ENCODE measurements at regions not wholly inside any gene's neighbourhood (a gene's known extent, or its start where the extent isn't known, plus 50 kb on each side); places are given as distances from the start of the nearest gene placed in this dataset.
"Not testable (repeated sequence)": the region's sequence is repeated elsewhere in the genome, so short reads cannot be mapped to it uniquely, and the experiment has no call there.

- H3K27me3 ChIP-seq (ENCODE audit: control insufficient read depth in 1 of 2, insufficient read depth in 2 of 2, low read length in 2 of 2) = no peaks in the 10 kb centered on the region
- no peaks in the 10 kb centered on the region for H3K9me3 ChIP-seq (ENCODE audit: control insufficient read depth in 2 of 2, insufficient read depth in 1 of 2, low read depth in 1 of 2, low read length in 1 of 2)
These were observed 1362.8 kb downstream of the XPNPEP1 start for GRCh38 chr10:108560488-108560887.

GRCh38 chr10:108556186-108556585, 1367.1 kb downstream of the XPNPEP1 start:
- 66 to 80% methylated on average over 4 of the region's 4 CpGs for WGBS, 2 donors
- Histone ChIP-seq H3K4me1 (ENCODE audit: control insufficient read depth in 2 of 2, insufficient read depth in 2 of 2, low read length in 1 of 2) (no peaks in the 10 kb centered on the region), H3K4me3 (ENCODE audit: low read depth in 1 of 2, low read length in 2 of 2) (no peak overlapping the region), H3K36me3 (ENCODE audit: control insufficient read depth in 2 of 2, insufficient read depth in 2 of 2, low read length in 1 of 2) (no peaks in the 10 kb centered on the region), H3K27ac (ENCODE audit: low read depth in 2 of 2, low read length in 1 of 2) (no peak overlapping the region), H3K9me3 (ENCODE audit: control insufficient read depth in 2 of 2, insufficient read depth in 1 of 2, low read depth in 1 of 2, low read length in 1 of 2) (no peaks in the 10 kb centered on the region), H3K27me3 (ENCODE audit: control insufficient read depth in 1 of 2, insufficient read depth in 2 of 2, low read length in 2 of 2) (no peaks in the 10 kb centered on the region)

More at GRCh38 chr10:108560488-108560887, 1362.8 kb downstream of the XPNPEP1 start:
- no peaks in the 10 kb centered on the region for H3K4me1 ChIP-seq (ENCODE audit: control insufficient read depth in 2 of 2, insufficient read depth in 2 of 2, low read length in 1 of 2)
- H3K4me3 ChIP-seq (ENCODE audit: low read depth in 1 of 2, low read length in 2 of 2) = no peak overlapping the region
- H3K27ac ChIP-seq (ENCODE audit: low read depth in 2 of 2, low read length in 1 of 2) = no peak overlapping the region
- no peaks in the 10 kb centered on the region for H3K36me3 ChIP-seq (ENCODE audit: control insufficient read depth in 2 of 2, insufficient read depth in 2 of 2, low read length in 1 of 2)

- Histone ChIP-seq H3K27ac (ENCODE audit: low read depth in 2 of 2, low read length in 1 of 2) (no peak overlapping the region), H3K36me3 (ENCODE audit: control insufficient read depth in 2 of 2, insufficient read depth in 2 of 2, low read length in 1 of 2) (no peaks in the 10 kb centered on the region), H3K9me3 (ENCODE audit: control insufficient read depth in 2 of 2, insufficient read depth in 1 of 2, low read depth in 1 of 2, low read length in 1 of 2) (peaks cover 0 to 2% of the 10 kb centered on the region in 2 donors), H3K4me3 (ENCODE audit: low read depth in 1 of 2, low read length in 2 of 2) (no peak overlapping the region), H3K4me1 (ENCODE audit: control insufficient read depth in 2 of 2, insufficient read depth in 2 of 2, low read length in 1 of 2) (peaks cover 0 to 2% of the 10 kb centered on the region in 2 donors), H3K27me3 (ENCODE audit: control insufficient read depth in 1 of 2, insufficient read depth in 2 of 2, low read length in 2 of 2) (no peaks in the 10 kb centered on the region)
- 58 to 76% methylated on average over 1 of the region's 1 CpG for WGBS, 2 donors
These were observed 1377.4 kb downstream of the XPNPEP1 start for GRCh38 chr10:108545921-108546320.

GRCh38 chr10:108544500-108545120, 1378.7 kb downstream of the XPNPEP1 start:
- no peaks in the 10 kb centered on the region for H3K27me3 ChIP-seq (ENCODE audit: control insufficient read depth in 1 of 2, insufficient read depth in 2 of 2, low read length in 2 of 2)
- peaks cover 0 to 2% of the 10 kb centered on the region in 2 donors for H3K4me1 ChIP-seq (ENCODE audit: control insufficient read depth in 2 of 2, insufficient read depth in 2 of 2, low read length in 1 of 2)
- peaks cover 0 to 2% of the 10 kb centered on the region in 2 donors for H3K9me3 ChIP-seq (ENCODE audit: control insufficient read depth in 2 of 2, insufficient read depth in 1 of 2, low read depth in 1 of 2, low read length in 1 of 2)
- 32 to 36% methylated on average over 10 of the region's 10 CpGs for WGBS, 2 donors
- H3K4me3 ChIP-seq (ENCODE audit: low read depth in 1 of 2, low read length in 2 of 2) = no peak overlapping the region
- no peaks in the 10 kb centered on the region for H3K36me3 ChIP-seq (ENCODE audit: control insufficient read depth in 2 of 2, insufficient read depth in 2 of 2, low read length in 1 of 2)
- no peak overlapping the region for H3K27ac ChIP-seq (ENCODE audit: low read depth in 2 of 2, low read length in 1 of 2)

- H3K4me1 ChIP-seq (ENCODE audit: control insufficient read depth in 2 of 2, insufficient read depth in 2 of 2, low read length in 1 of 2); H3K36me3 ChIP-seq (ENCODE audit: control insufficient read depth in 2 of 2, insufficient read depth in 2 of 2, low read length in 1 of 2); H3K27ac ChIP-seq (ENCODE audit: low read depth in 2 of 2, low read length in 1 of 2); H3K4me3 ChIP-seq (ENCODE audit: low read depth in 1 of 2, low read length in 2 of 2); H3K27me3 ChIP-seq (ENCODE audit: control insufficient read depth in 1 of 2, insufficient read depth in 2 of 2, low read length in 2 of 2); H3K9me3 ChIP-seq (ENCODE audit: control insufficient read depth in 2 of 2, insufficient read depth in 1 of 2, low read depth in 1 of 2, low read length in 1 of 2): not testable (repeated sequence)
- 64 to 66% methylated on average over 6 of the region's 6 CpGs for WGBS, 2 donors
These were observed 1369.0 kb upstream of the SORCS1 start for GRCh38 chr10:108533551-108533950.

- no peaks in the 10 kb centered on the region for H3K36me3 ChIP-seq (ENCODE audit: control insufficient read depth in 2 of 2, insufficient read depth in 2 of 2, low read length in 1 of 2)
- H3K4me1 ChIP-seq (ENCODE audit: control insufficient read depth in 2 of 2, insufficient read depth in 2 of 2, low read length in 1 of 2) = no peaks in the 10 kb centered on the region
- H3K4me3 ChIP-seq (ENCODE audit: low read depth in 1 of 2, low read length in 2 of 2) = no peak overlapping the region
- WGBS, 2 donors = 67 to 71% methylated on average over 4 of the region's 4 CpGs
- H3K27me3 ChIP-seq (ENCODE audit: control insufficient read depth in 1 of 2, insufficient read depth in 2 of 2, low read length in 2 of 2) = no peaks in the 10 kb centered on the region
- no peaks in the 10 kb centered on the region for H3K9me3 ChIP-seq (ENCODE audit: control insufficient read depth in 2 of 2, insufficient read depth in 1 of 2, low read depth in 1 of 2, low read length in 1 of 2)
- H3K27ac ChIP-seq (ENCODE audit: low read depth in 2 of 2, low read length in 1 of 2) = no peak overlapping the region
These were observed 1358.7 kb upstream of the SORCS1 start for GRCh38 chr10:108523016-108523800.

- Histone ChIP-seq H3K9me3 (ENCODE audit: control insufficient read depth in 2 of 2, insufficient read depth in 1 of 2, low read depth in 1 of 2, low read length in 1 of 2) (no peaks in the 10 kb centered on the region), H3K36me3 (ENCODE audit: control insufficient read depth in 2 of 2, insufficient read depth in 2 of 2, low read length in 1 of 2) (no peaks in the 10 kb centered on the region), H3K27ac (ENCODE audit: low read depth in 2 of 2, low read length in 1 of 2) (no peak overlapping the region), H3K4me3 (ENCODE audit: low read depth in 1 of 2, low read length in 2 of 2) (no peak overlapping the region), H3K4me1 (ENCODE audit: control insufficient read depth in 2 of 2, insufficient read depth in 2 of 2, low read length in 1 of 2) (no peaks in the 10 kb centered on the region), H3K27me3 (ENCODE audit: control insufficient read depth in 1 of 2, insufficient read depth in 2 of 2, low read length in 2 of 2) (no peaks in the 10 kb centered on the region)
- WGBS, 2 donors = 36 to 37% methylated on average over 8 of the region's 8 CpGs
These were observed 1357.5 kb upstream of the SORCS1 start for GRCh38 chr10:108521827-108522492.

GRCh38 chr10:108515821-108516220, 1351.3 kb upstream of the SORCS1 start:
- Histone ChIP-seq H3K4me3 (ENCODE audit: low read depth in 1 of 2, low read length in 2 of 2) (no peak overlapping the region), H3K27me3 (ENCODE audit: control insufficient read depth in 1 of 2, insufficient read depth in 2 of 2, low read length in 2 of 2) (no peaks in the 10 kb centered on the region), H3K9me3 (ENCODE audit: control insufficient read depth in 2 of 2, insufficient read depth in 1 of 2, low read depth in 1 of 2, low read length in 1 of 2) (no peaks in the 10 kb centered on the region), H3K36me3 (ENCODE audit: control insufficient read depth in 2 of 2, insufficient read depth in 2 of 2, low read length in 1 of 2) (no peaks in the 10 kb centered on the region), H3K27ac (ENCODE audit: low read depth in 2 of 2, low read length in 1 of 2) (no peak overlapping the region), H3K4me1 (ENCODE audit: control insufficient read depth in 2 of 2, insufficient read depth in 2 of 2, low read length in 1 of 2) (no peaks in the 10 kb centered on the region)
- 74 to 76% methylated on average over 2 of the region's 2 CpGs for WGBS, 2 donors

GRCh38 chr10:108500396-108500795, 1335.9 kb upstream of the SORCS1 start:
- peaks cover 0 to 2% of the 10 kb centered on the region in 2 donors for H3K9me3 ChIP-seq (ENCODE audit: control insufficient read depth in 2 of 2, insufficient read depth in 1 of 2, low read depth in 1 of 2, low read length in 1 of 2)
- 48% methylated on average over 3 of the region's 3 CpGs for WGBS, 2 donors
- H3K27me3 ChIP-seq (ENCODE audit: control insufficient read depth in 1 of 2, insufficient read depth in 2 of 2, low read length in 2 of 2) = no peaks in the 10 kb centered on the region
- H3K36me3 ChIP-seq (ENCODE audit: control insufficient read depth in 2 of 2, insufficient read depth in 2 of 2, low read length in 1 of 2) = no peaks in the 10 kb centered on the region
- H3K4me3 ChIP-seq (ENCODE audit: low read depth in 1 of 2, low read length in 2 of 2) = no peak overlapping the region
- no peaks in the 10 kb centered on the region for H3K4me1 ChIP-seq (ENCODE audit: control insufficient read depth in 2 of 2, insufficient read depth in 2 of 2, low read length in 1 of 2)
- H3K27ac ChIP-seq (ENCODE audit: low read depth in 2 of 2, low read length in 1 of 2) = no peak overlapping the region
